Activated B cell treated with CpG ODN at 0.5 μM for 24 hours (primary cell): ENCODE measurements at regions not wholly inside any gene's neighbourhood (a gene's known extent, or its start where the extent isn't known, plus 50 kb on each side); places are given as distances from the start of the nearest gene placed in this dataset.

Source experiments
- ATAC-seq: fragments of 200-7000 bp; cut with Tn5 transposase; one replicate; pipeline ENCODE4 v1.10.0; 2021; ENCODE audit warnings: low read depth, mild to moderate bottlenecking, moderate library complexity
- CTCF ChIA-PET: fragments of 350-600 bp; sonication (Branson Sonifier 250); formaldehyde crosslinking; loops from one replicate; lab custom pipeline; 2021; ENCODE audit warnings: antibody characterized with exemption; lab: Charles Lee
- POLR2A ChIA-PET: fragments of 350-600 bp; sonication (Branson Sonifier 250); formaldehyde crosslinking; loops from one replicate; lab custom pipeline; 2021; ENCODE audit warnings: antibody characterized with exemption; lab: Charles Lee
- DNase-seq: peaks from one replicate; pipeline ENCODE4 v3.0.0; 2022
- H3K27ac Mint-ChIP-seq: one replicate; pipeline ENCODE4 v1.8.0; 2020; ENCODE audit warnings: mixed read lengths
- H3K27me3 Mint-ChIP-seq: one replicate; pipeline ENCODE4 v1.8.0; 2021; ENCODE audit warnings: mixed read lengths
- H3K36me3 Mint-ChIP-seq: one replicate; pipeline ENCODE4 v1.8.0; 2021; ENCODE audit warnings: low read depth, mixed read lengths
- H3K4me1 Mint-ChIP-seq: one replicate; pipeline ENCODE4 v1.8.0; 2021; ENCODE audit warnings: mixed read lengths
- H3K4me3 Mint-ChIP-seq: one replicate; pipeline ENCODE4 v1.8.0; 2020; ENCODE audit warnings: mild to moderate bottlenecking, mixed read lengths
- H3K9me3 Mint-ChIP-seq: one replicate; pipeline ENCODE4 v1.8.0; 2020; ENCODE audit warnings: mixed read lengths
- CTCF ChIP-seq: fragments of 200-600 bp; IDR thresholded peaks from one replicate; pipeline ENCODE4 v1.8.0; 2022; ENCODE audit warnings: antibody characterized with exemption, mild to moderate bottlenecking
- intact Hi-C: fragments of 100-400 bp; cut with micrococcal nuclease; formaldehyde crosslinking; loops from one replicate; pipeline ENCODE4 v1.15.1; 2024

GRCh38 chr9:109934857-109935215, 154.8 kb downstream of the PALM2AKAP2 start:
- H3K4me1 Mint-ChIP-seq: peaks cover 39% of the 10 kb centered on the region
- H3K27me3 Mint-ChIP-seq: no peaks in the 10 kb centered on the region
- no peak for TF ChIP-seq CTCF
- ChIA-PET CTCF (interaction anchor here (1.0 kb wide), 1 partner anchor 28 kb away, joined by 4 read pairs; no protein-coding TSS in a partner anchor), POLR2A (interaction anchor here (0.6 to 3.3 kb wide), 5 partner anchors 9 to 125 kb away, joined by 3 to 29 read pairs (median 5); no protein-coding TSS in a partner anchor)
- DNase-seq (no peak), ATAC-seq (no peak)
- H3K4me3 Mint-ChIP-seq: no peak overlapping the region
- H3K27ac Mint-ChIP-seq: peak overlapping the region; percentile 48
- intact Hi-C loops: loop anchor here (2.0 kb wide), 1 partner anchor 20 kb away; no protein-coding TSS in a partner anchor
- no peaks in the 10 kb centered on the region for H3K36me3 Mint-ChIP-seq
- H3K9me3 Mint-ChIP-seq: no peaks in the 10 kb centered on the region

- ChIA-PET CTCF (interaction anchor here (1.0 kb wide), 1 partner anchor 28 kb away, joined by 4 read pairs; no protein-coding TSS in a partner anchor), POLR2A (interaction anchor here (0.6 to 3.3 kb wide), 6 partner anchors 9 to 121 kb away, joined by 3 to 29 read pairs (median 5); no protein-coding TSS in a partner anchor)
- Mint-ChIP-seq H3K4me3 (peak overlapping the region; percentile 2), H3K9me3 (no peaks in the 10 kb centered on the region), H3K36me3 (no peaks in the 10 kb centered on the region), H3K27me3 (no peaks in the 10 kb centered on the region), H3K27ac (peak overlapping the region; percentile 47), H3K4me1 (peaks cover 39% of the 10 kb centered on the region)
- ATAC-seq (peak; percentile 61), DNase-seq (no peak)
- TF ChIP-seq CTCF: no peak
- intact Hi-C loops: loop anchor here (2.0 kb wide), 1 partner anchor 21 kb away; no protein-coding TSS in a partner anchor
Measured at GRCh38 chr9:109935406-109936087, 155.5 kb downstream of the PALM2AKAP2 start.

GRCh38 chr9:109937861-109938453, 158.0 kb downstream of the PALM2AKAP2 start:
- TF ChIP-seq CTCF: no peak
- ChIA-PET CTCF (interaction anchor here (1.1 kb wide), 1 partner anchor 31 kb away, joined by 3 read pairs; no protein-coding TSS in a partner anchor), POLR2A (interaction anchor here (0.6 kb wide), 1 partner anchor 13 kb away, joined by 6 read pairs; no protein-coding TSS in a partner anchor)
- DNase-seq (no peak), ATAC-seq (no peak)
- Mint-ChIP-seq H3K9me3 (no peaks in the 10 kb centered on the region), H3K36me3 (no peaks in the 10 kb centered on the region), H3K4me3 (no peak overlapping the region), H3K27ac (peak overlapping the region; percentile 50), H3K27me3 (no peaks in the 10 kb centered on the region), H3K4me1 (peaks cover 38% of the 10 kb centered on the region)
- intact Hi-C loops: loop anchor here (2.0 kb wide), 1 partner anchor 19 kb away; no protein-coding TSS in a partner anchor

GRCh38 chr9:109939698-109940342, 159.8 kb downstream of the PALM2AKAP2 start:
- Mint-ChIP-seq H3K27me3 (no peaks in the 10 kb centered on the region), H3K4me1 (peaks cover 26% of the 10 kb centered on the region), H3K27ac (no peak overlapping the region), H3K4me3 (no peak overlapping the region), H3K36me3 (no peaks in the 10 kb centered on the region), H3K9me3 (no peaks in the 10 kb centered on the region)
- CTCF ChIA-PET: no interaction called here
- no peak for ATAC-seq
- POLR2A ChIA-PET: no interaction called here
- intact Hi-C loops: loop anchor here (2.0 kb wide), 1 partner anchor 17 kb away; no protein-coding TSS in a partner anchor
- no peak for TF ChIP-seq CTCF
- DNase-seq: no peak
